Osteoblast (primary cell): ENCODE measurements at regions not wholly inside any gene's neighbourhood (a gene's known extent, or its start where the extent isn't known, plus 50 kb on each side); places are given as distances from the start of the nearest gene placed in this dataset.

Experiments
- DNase-seq: peaks from one replicate; pipeline ENCODE4 v3.0.0; 2011; ENCODE audit warnings: low spot score, mixed read lengths; ENCODE audit not compliant: insufficient read length; ENCODE audit errors: missing footprints
- H2AFZ ChIP-seq: 2 replicates; pipeline ENCODE4 v1.6.0; 2011; ENCODE audit warnings: mild to moderate bottlenecking, low read length
- H3K27ac ChIP-seq: 2 replicates; pipeline ENCODE4 v1.5.1; 2011; ENCODE audit warnings: mild to moderate bottlenecking, low read depth, low read length, moderate library complexity
- H3K27me3 ChIP-seq: 2 replicates; pipeline ENCODE4 v1.6.0; 2012; ENCODE audit warnings: mild to moderate bottlenecking, control low read depth, inconsistent platforms, low read length, moderate library complexity; ENCODE audit not compliant: insufficient read depth
- H3K36me3 ChIP-seq: 2 replicates; pipeline ENCODE4 v1.5.1; 2011; ENCODE audit warnings: mild to moderate bottlenecking, low read length, control low read depth, moderate library complexity; ENCODE audit not compliant: insufficient read depth
- H3K4me1 ChIP-seq: 2 replicates; pipeline ENCODE4 v1.5.1; 2011; ENCODE audit warnings: mild to moderate bottlenecking, low read length, control low read depth, moderate library complexity; ENCODE audit not compliant: insufficient read depth
- H3K4me2 ChIP-seq: 2 replicates; pipeline ENCODE4 v1.6.0; 2011; ENCODE audit warnings: mild to moderate bottlenecking, low read length; ENCODE audit not compliant: insufficient read depth
- H3K4me3 ChIP-seq: fragments of 200-600 bp; sonication (generic); 3 replicates; pipeline ENCODE4 v1.5.1; 2012; ENCODE audit warnings: mild to moderate bottlenecking, low read length, inconsistent platforms; ENCODE audit not compliant: insufficient read depth
- H3K79me2 ChIP-seq: 2 replicates; pipeline ENCODE4 v1.6.0; 2012; ENCODE audit warnings: mild to moderate bottlenecking, low read length, control low read depth, inconsistent platforms; ENCODE audit not compliant: insufficient read depth
- H3K9me3 ChIP-seq: 2 replicates; pipeline ENCODE4 v1.5.1; 2011; ENCODE audit warnings: low read depth, low read length, control low read depth
- H4K20me1 ChIP-seq: 2 replicates; pipeline ENCODE4 v1.6.0; 2012; ENCODE audit warnings: mild to moderate bottlenecking, low read length, control low read depth; ENCODE audit not compliant: insufficient read depth
- CTCF ChIP-seq: IDR thresholded peaks from 2 replicates; pipeline ENCODE4 v1.5.1; 2011; ENCODE audit warnings: mild to moderate bottlenecking, low read depth, low read length, moderate library complexity; ENCODE audit errors: extremely low read depth

GRCh38 chr2:41446266-41446665 is 601.6 kb upstream of the PKDCC start:
- no peak overlapping the region for H3K4me3 ChIP-seq
- no peaks in the 10 kb centered on the region for H3K79me2 ChIP-seq
- no peak overlapping the region for H2AFZ ChIP-seq
- no peaks in the 10 kb centered on the region for H3K36me3 ChIP-seq
- H3K9me3 ChIP-seq: no peaks in the 10 kb centered on the region
- no peaks in the 10 kb centered on the region for H4K20me1 ChIP-seq
- DNase-seq: no peak
- no peaks in the 10 kb centered on the region for H3K4me1 ChIP-seq
- H3K27me3 ChIP-seq: no peaks in the 10 kb centered on the region
- H3K4me2 ChIP-seq: no peak overlapping the region
- TF ChIP-seq CTCF: no peak
- H3K27ac ChIP-seq: no peak overlapping the region

GRCh38 chr2:41448221-41448620 is 599.6 kb upstream of the PKDCC start:
- TF ChIP-seq CTCF: no peak
- Histone ChIP-seq H3K79me2 (no peaks in the 10 kb centered on the region), H3K27ac (no peak overlapping the region), H3K4me2 (no peak overlapping the region), H3K4me1 (no peaks in the 10 kb centered on the region), H3K27me3 (no peaks in the 10 kb centered on the region), H3K36me3 (no peaks in the 10 kb centered on the region), H4K20me1 (no peaks in the 10 kb centered on the region), H3K4me3 (no peak overlapping the region), H2AFZ (no peak overlapping the region), H3K9me3 (no peaks in the 10 kb centered on the region)
- DNase-seq: no peak

GRCh38 chr2:41457026-41457425 is 590.8 kb upstream of the PKDCC start:
- Histone ChIP-seq H3K4me2 (no peak overlapping the region), H3K79me2 (no peaks in the 10 kb centered on the region), H3K4me3 (no peak overlapping the region), H3K4me1 (no peaks in the 10 kb centered on the region), H4K20me1 (no peaks in the 10 kb centered on the region), H3K27ac (no peak overlapping the region), H3K9me3 (no peaks in the 10 kb centered on the region), H3K27me3 (no peaks in the 10 kb centered on the region), H3K36me3 (no peaks in the 10 kb centered on the region), H2AFZ (no peak overlapping the region)
- TF ChIP-seq CTCF: no peak
- DNase-seq: no peak

- H3K27ac ChIP-seq: no peak overlapping the region
- no peaks in the 10 kb centered on the region for H3K79me2 ChIP-seq
- H3K4me1 ChIP-seq: no peaks in the 10 kb centered on the region
- H2AFZ ChIP-seq: no peak overlapping the region
- no peaks in the 10 kb centered on the region for H3K27me3 ChIP-seq
- H4K20me1 ChIP-seq: no peaks in the 10 kb centered on the region
- H3K36me3 ChIP-seq: no peaks in the 10 kb centered on the region
- no peak overlapping the region for H3K4me3 ChIP-seq
- no peak for TF ChIP-seq CTCF
- no peaks in the 10 kb centered on the region for H3K9me3 ChIP-seq
- no peak for DNase-seq
- H3K4me2 ChIP-seq: no peak overlapping the region
Observed at GRCh38 chr2:41460661-41461060, 587.2 kb upstream of the PKDCC start.
